ENCODE measurements at regions not wholly inside any gene's neighbourhood (a gene's known extent, or its start where the extent isn't known, plus 50 kb on each side); places are given as distances from the start of the nearest gene placed in this dataset.

DNA sequence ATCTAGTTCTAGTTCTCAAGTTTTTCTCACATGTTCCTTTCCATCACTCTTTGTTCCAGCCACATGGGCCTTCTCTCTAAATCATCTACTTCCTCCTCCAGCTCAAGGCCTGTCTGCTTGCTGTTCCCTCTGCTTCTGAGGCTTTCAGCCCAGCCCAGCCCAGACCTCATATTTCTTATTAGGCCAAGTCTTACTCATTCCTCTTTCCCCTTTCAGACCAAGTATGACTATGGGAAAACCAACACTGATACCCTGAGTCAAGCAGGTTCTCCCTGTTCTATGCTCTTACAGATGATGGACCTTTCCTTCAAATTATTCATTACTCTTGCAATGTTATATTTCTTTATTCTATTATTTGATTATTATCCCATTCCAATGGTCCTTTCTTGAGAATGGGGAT lies 80.3 kb upstream of the SEM1 start:
- Mint-ChIP-seq H3K27me3 (peaks cover 7% of the 10 kb centered on the region), H3K4me3 (ENCODE audit: low read depth) (no peak overlapping the region), H3K9me3 (ENCODE audit: low read depth) (no peaks in the 10 kb centered on the region), H3K27ac (no peak overlapping the region), H3K36me3 (ENCODE audit: insufficient read depth) (no peaks in the 10 kb centered on the region), H3K4me1 (ENCODE audit: low read depth) (peaks cover 4% of the 10 kb centered on the region)
- TF ChIP-seq, protein P1, sequence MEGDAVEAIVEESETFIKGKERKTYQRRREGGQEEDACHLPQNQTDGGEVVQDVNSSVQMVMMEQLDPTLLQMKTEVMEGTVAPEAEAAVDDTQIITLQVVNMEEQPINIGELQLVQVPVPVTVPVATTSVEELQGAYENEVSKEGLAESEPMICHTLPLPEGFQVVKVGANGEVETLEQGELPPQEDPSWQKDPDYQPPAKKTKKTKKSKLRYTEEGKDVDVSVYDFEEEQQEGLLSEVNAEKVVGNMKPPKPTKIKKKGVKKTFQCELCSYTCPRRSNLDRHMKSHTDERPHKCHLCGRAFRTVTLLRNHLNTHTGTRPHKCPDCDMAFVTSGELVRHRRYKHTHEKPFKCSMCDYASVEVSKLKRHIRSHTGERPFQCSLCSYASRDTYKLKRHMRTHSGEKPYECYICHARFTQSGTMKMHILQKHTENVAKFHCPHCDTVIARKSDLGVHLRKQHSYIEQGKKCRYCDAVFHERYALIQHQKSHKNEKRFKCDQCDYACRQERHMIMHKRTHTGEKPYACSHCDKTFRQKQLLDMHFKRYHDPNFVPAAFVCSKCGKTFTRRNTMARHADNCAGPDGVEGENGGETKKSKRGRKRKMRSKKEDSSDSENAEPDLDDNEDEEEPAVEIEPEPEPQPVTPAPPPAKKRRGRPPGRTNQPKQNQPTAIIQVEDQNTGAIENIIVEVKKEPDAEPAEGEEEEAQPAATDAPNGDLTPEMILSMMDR (IDR thresholded peaks at IDR 0.05; ENCODE audit: unreplicated experiment) = no peak
- no peak for DNase-seq (ENCODE audit: low spot score, unreplicated experiment)

DNA sequence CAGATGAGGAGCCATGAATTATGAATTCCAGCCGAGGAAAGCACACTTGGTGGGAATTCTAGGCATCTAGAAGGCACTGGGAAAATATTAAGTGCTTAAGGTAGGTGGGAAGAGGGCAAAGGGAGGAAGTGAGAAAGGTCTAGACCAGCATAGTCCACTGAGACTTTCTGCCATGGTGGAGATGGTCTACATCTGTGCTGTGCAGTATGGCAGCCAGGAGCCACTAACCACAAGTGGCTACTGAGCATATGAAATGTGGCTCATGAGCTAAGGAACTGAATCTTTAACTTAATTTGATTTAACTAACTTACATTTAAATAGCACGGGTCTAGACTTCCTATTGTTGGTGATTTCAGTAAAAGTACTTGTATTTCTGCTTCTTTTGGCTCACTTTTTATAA lies 82.5 kb upstream of the SEM1 start:
- TF ChIP-seq, protein P1 (IDR thresholded peaks at IDR 0.05; ENCODE audit: unreplicated experiment) = no peak
- Mint-ChIP-seq H3K36me3 (ENCODE audit: insufficient read depth) (no peaks in the 10 kb centered on the region), H3K4me1 (ENCODE audit: low read depth) (no peaks in the 10 kb centered on the region), H3K4me3 (ENCODE audit: low read depth) (no peak overlapping the region), H3K27ac (no peak overlapping the region), H3K27me3 (peaks cover 7% of the 10 kb centered on the region), H3K9me3 (ENCODE audit: low read depth) (no peaks in the 10 kb centered on the region)
- DNase-seq (ENCODE audit: low spot score, unreplicated experiment) = no peak

DNA sequence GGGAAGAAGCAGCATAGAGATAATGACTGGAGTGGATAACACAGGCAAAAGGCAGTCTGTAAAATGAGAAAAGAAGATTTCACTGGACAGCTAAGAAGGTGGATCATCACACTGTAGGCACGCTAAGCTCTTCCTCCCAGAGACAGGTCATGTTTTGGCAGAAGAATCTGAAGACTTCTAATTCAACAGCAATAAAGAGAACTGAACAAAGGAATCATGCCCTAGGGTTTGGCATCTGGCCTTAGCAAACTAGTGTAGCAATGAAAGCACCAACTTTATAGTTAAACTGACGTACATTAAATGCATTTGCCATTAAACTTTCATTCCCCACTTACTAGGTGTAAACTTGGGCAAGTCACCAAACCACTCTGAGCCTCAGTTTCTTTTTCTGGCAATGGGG lies 84.4 kb upstream of the SEM1 start:
- TF ChIP-seq, protein P1 (IDR thresholded peaks at IDR 0.05; ENCODE audit: unreplicated experiment) = no peak
- peaks cover 7% of the 10 kb centered on the region for H3K27me3 Mint-ChIP-seq
- H3K9me3 Mint-ChIP-seq (ENCODE audit: low read depth) = no peaks in the 10 kb centered on the region
- H3K4me3 Mint-ChIP-seq (ENCODE audit: low read depth) = no peak overlapping the region
- no peaks in the 10 kb centered on the region for H3K4me1 Mint-ChIP-seq (ENCODE audit: low read depth)
- H3K27ac Mint-ChIP-seq = no peak overlapping the region
- no peak for DNase-seq (ENCODE audit: low spot score, unreplicated experiment)
- no peaks in the 10 kb centered on the region for H3K36me3 Mint-ChIP-seq (ENCODE audit: insufficient read depth)

DNA sequence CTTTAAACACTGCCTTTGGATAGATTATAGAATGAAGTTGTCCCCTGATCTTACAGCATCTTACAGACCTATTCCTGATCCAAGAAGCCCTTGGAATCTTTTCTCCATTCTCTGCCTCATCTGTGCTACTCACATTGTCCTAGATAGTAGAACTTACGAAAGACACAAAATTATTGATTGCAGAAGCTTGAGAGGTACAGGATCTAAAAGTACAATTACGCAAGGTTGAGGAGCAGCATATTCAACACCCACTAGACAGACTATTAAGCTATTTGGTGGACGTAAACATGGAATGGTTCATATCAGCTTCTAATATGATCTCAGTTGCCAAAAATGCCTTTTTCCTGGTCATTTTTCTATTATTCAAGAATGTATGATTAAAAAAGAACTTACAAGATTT lies 90.5 kb upstream of the SEM1 start:
- TF ChIP-seq, protein P1 (IDR thresholded peaks at IDR 0.05; ENCODE audit: unreplicated experiment) = no peak
- Mint-ChIP-seq H3K9me3 (ENCODE audit: low read depth) (no peaks in the 10 kb centered on the region), H3K36me3 (ENCODE audit: insufficient read depth) (no peaks in the 10 kb centered on the region), H3K4me3 (ENCODE audit: low read depth) (no peak overlapping the region), H3K27ac (no peak overlapping the region), H3K27me3 (peaks cover 4% of the 10 kb centered on the region), H3K4me1 (ENCODE audit: low read depth) (no peaks in the 10 kb centered on the region)
- DNase-seq (ENCODE audit: low spot score, unreplicated experiment) = no peak

DNA sequence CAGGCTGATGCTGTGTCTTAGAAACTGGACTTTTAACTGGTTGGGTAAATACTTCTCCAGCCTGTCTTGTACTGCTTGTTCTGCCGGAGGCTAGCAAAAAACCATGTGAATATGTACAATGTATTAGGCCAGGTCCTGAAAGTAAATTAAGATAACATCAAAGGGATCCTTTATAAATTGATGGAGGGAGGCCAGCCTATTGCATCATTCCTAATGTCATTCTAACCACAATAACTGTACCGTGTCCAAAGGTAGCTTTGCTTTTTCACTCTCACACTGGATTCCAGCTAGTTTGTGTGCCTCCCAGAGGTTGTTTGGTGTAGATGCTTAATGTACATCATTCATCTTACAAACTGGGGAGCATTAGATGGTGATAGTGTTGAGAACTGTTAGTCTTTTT lies 91.2 kb upstream of the SEM1 start:
- Mint-ChIP-seq H3K9me3 (ENCODE audit: low read depth) (no peaks in the 10 kb centered on the region), H3K4me3 (ENCODE audit: low read depth) (no peak overlapping the region), H3K27me3 (peaks cover 4% of the 10 kb centered on the region), H3K36me3 (ENCODE audit: insufficient read depth) (no peaks in the 10 kb centered on the region), H3K4me1 (ENCODE audit: low read depth) (no peaks in the 10 kb centered on the region), H3K27ac (no peak overlapping the region)
- DNase-seq (ENCODE audit: low spot score, unreplicated experiment) = no peak
- TF ChIP-seq, protein P1 (IDR thresholded peaks at IDR 0.05; ENCODE audit: unreplicated experiment) = no peak

All from progenitor cell of endocrine pancreas (in vitro differentiated cells).